KG1 (cell line): ENCODE measurements at regions not wholly inside any gene's neighbourhood (a gene's known extent, or its start where the extent isn't known, plus 50 kb on each side); places are given as distances from the start of the nearest gene placed in this dataset.

Experiments used
- DNase-seq: peaks from one replicate; lab custom pipeline; 2025; lab: John Stamatoyannopoulos, UW

DNA sequence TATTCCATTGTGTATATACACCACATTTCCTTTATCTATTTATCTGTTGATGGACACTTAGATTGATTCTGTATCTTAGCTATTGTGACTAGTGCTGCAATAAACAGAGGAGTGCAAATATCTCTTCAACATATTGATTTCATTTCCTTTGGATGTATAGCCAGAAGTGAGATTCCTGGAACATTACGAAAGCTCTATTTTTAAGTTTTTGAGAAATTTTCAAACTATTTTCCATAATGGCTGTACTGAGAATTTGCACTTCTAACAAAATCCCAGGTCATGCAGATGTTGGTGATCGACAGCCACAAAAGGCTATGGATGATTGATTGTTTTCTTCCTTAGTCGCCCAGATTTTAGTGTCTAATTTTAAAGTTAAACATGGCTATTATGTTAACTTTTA lies 132.7 kb upstream of the MTAP start:
- no peak for DNase-seq

DNA sequence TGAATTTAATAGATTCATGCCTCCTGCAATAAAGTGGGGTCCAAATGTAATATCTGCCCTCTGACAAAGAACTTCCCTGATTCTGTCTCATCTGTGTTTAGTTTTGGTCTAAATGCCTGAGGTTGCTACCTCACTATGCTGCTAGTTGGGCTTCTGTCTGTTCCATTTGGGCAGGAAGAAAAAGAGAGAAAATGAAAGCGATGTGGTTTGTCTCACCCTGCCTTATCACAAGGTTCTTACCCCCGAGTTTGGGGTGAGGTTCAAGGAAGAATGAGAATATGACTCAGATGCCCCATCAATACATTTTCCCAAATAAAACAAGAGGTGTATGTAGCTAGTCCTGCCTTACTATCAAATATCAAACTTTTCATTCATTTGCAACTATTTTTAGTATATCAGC lies 132.1 kb upstream of the MTAP start:
- no peak for DNase-seq

DNA sequence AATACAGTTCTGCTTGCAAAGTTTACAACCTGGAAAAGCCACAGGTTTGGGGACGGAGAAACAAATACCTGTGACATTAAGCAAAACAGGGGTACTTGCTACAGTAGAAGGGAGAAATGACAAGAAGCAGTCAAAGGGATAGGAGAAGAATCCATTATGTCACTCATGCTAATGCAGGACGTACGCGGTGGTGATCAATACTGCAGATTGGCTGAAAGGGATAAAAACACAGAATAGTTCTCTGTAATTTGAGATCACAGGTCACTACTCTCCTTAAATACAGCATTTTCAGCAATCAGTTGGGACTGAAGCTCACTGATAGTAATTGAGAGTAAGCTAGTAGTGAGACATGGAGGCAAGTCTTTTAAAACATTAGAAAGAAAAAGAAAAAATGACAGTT lies 130.3 kb upstream of the MTAP start:
- DNase-seq = no peak

DNA sequence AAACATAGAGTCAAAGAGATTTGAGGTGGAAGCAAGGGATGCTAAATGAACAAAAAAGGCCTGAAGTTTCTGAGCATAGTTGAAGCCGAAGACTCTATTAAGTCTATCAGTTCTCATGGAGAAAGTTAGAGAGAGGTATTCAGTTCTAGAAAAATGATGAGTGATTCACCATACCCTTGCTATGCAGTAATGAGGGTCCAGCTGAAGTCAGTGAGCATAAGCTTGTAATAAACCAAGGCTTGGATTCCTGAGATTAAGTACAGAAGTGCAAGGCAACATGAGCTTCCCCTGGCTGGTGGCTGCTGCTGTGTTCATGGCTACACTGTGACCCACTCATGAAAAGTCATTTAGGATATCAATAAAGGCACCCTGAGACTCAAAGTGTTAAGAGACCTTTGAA lies 129.7 kb upstream of the MTAP start:
- DNase-seq = no peak

DNA sequence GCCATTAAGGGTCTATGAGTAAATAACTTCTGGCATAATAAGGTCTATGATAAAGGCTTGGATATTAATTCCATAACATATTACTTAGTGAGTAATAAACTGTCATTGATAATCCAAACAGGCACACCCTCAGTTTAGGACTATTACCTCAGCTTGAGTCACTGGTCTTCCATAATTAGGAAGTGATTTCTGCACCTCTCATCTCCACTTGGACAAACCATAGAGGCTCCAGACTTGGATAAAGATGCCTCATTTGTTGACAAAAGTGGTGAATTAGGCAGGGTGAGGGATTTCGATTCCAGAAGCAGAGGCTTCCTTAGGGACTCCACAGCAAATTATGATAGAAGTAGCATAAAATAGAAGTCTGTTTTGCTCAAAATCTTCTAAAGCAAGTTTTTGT lies 127.5 kb upstream of the MTAP start:
- DNase-seq = no peak

DNA sequence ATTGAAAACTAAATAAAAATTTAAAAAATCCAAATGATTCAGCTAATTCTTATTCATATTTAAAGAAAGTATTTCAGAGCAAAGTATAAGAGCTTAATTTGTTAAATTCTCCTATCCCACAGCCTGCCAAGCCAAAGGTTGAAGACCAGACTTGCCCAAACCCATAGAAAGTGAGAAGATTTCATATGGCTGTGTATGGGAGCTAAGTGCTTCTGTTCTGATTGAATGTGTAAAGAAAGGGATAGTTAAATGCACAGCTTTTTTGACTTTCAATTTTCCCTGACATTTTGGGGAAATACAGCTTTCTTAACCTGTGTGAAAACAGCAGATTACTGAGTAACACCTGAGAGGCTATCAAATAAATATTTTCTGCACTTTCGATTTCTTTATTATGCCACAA lies 125.0 kb upstream of the MTAP start:
- DNase-seq = no peak

DNA sequence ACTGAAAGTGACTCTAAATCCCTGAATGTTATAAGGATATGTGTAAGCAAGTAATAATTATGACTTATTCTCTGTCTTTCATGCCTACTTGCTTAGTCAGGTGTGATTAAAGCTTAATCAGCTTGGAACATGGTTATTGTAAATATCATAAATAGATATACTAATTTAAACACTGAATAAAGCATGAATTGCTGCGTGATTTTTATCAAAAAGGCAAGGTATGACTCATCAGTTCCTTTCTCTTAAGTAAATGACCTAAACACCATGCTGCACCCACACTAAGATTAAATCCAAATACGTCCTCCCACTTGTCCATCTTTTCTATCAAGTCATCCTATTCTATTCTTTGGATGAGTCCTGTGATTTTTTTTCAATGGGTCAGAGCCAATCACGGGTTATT lies 124.6 kb upstream of the MTAP start:
- no peak for DNase-seq

DNA sequence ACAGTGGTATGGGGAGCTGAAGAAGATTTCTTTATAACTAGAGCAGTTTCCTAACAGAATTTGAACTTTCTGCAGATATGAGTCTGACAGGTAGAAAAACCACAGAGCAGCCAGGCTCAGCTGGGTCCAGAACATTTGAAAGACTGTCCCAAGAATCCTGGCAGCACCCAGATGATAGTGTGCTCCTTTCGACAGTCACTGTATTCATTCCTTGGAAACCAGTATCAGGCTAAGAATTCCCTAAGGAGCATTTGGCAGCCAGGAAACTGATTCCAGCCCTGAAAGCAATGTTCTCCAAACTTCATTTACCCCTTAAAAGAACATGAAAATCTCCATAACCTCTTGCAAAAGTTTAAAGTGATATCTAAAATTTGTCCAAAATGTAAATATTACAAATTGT lies 123.0 kb upstream of the MTAP start:
- DNase-seq = no peak

DNA sequence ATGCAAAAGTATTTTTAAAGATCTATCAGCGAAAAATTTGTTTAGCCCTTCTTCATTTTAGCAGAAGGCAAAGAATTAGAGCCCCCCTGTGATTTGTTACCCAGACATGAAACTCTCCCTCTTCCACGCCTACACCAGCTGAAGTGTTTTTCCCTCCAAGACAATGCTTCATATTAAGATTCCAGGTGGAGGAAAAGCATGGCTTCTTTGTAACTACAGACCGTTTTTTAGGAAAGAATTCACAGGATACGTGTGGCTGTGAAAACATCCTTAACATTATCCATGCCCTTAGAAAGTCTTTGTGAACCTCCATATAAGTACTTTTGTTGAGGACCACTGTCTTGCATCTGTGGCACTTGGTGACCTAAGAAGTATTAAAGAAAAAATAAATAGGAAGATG lies 121.8 kb upstream of the MTAP start:
- DNase-seq = no peak

DNA sequence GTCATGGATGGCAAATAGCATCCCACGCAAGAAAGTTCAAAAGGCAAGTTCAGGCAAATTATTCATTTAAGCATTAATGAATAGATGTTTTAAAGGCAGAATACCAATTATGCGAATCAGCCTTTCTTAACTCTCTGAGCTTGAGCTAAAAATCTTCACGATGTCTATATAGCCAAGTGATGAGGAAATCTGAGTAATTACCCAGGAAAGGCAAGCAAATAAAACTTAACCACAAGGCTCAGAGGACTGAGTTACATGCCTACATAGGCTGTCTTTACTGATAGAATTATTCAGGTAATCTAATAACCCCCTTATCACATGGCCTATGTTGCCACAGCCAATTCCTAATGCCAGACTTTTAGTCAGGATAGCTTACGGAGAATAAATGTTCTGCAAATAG lies 120.8 kb upstream of the MTAP start:
- no peak for DNase-seq

DNA sequence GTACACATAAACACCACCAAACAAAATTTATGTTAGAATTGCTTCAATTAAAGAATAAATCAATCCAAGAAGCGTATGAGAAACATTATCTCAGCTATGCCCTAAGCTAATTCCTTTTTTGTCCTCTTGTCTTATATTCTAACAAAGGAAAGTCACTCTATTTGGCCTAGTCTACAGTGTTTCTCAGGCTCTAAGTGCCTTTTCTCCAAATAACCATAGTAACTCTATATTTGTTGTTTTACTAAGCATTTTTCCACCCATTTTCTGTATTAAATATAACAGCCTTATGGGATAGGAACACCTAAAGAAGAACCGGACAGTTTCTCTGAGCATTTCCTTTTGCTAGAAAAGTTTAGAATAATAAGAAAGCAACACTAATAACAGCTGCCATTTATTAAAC lies 120.1 kb upstream of the MTAP start:
- no peak for DNase-seq

DNA sequence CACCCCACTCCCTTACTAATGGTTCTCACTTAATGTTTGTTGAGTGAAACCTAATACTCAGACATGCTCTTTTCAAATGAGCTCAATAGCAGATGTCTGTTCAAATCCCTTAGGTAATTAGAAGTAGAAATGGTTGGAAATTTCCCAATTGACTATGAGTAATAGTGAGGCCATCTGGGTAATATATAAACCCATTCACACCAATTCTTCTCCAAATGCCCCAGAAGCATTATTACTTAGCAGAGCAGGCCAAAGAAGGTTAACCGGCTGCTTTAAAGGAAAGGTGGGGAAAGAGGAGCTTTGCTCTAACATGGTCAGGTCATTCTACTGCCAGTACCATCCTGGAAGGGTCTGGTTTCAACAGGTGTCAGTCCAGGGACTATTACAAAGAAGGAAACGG lies 119.5 kb upstream of the MTAP start:
- no peak for DNase-seq

DNA sequence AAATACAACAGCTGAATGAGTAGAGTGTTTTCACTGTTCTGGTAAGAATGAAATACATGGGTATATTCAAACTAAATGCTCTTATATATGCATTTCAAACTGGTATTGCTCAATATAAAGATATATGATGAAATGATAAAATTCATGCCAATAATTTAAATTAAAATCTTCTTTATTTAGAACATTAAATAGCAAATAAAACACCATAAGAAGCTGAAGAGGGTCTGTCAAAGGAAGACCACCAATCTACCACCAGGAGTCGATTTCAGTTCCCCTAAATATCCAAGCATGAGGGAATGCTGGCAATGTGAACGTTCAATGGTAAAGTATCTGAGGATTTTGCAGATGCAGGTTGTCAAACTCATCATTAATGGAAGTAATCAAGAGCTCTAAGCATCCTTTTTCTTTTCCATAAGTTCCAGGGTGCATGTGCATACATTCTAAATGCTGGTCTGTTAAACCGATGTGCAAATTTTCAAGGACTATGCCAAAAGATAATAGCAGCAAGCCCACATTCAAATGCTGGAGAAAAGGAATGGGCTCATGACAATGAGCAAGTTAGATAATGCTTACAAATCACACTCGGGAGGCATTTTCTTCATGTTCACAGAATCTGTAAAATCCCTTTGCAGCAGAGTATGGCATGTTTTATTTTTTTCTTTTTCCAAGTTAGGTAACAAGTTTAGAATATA lies 118.8 kb upstream of the MTAP start:
- no peak for DNase-seq

DNA sequence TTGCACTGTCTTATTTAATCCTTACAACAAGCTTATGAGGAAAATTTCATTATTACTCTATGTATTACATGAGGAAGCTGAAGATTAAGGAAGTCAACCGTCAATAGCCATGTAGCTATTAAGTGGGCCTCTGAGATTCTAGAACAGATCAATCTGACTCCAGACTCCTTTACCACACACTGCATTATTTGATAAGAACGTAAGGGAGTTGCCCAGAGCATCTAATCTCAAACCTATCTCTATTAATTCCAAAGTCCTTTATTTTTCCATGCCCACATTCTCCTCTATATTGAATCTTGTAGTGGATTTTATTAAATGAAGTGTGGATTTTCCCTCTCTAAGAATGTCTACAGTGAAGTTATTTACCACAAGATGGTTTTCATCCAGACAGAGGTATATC lies 118.2 kb upstream of the MTAP start:
- no peak for DNase-seq

DNA sequence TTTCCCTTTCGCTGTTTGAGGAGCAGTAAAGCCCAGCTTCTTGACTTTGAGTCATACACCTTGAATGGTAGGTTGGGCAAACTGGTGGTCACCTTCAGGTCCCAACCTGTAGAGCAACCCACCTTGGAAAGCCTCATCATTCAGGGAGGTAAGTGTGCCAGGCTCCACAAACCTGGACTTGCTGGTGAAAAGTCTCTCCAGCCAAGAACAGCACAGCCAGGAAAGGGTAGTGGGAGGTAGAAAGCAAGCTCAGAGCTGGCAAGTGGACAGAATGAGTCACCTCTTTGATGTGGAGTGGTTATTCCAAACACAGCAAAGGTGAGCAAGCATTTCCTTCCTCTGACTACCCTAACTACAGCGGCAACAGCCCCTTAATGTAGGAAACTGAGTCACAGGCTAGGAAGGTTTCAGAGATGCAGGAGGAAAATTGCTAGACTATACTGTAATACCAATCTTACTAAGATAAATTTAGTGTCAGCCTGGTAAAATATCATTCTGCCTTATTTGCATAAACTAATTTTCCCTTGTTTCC lies 117.5 kb upstream of the MTAP start:
- DNase-seq = no peak

DNA sequence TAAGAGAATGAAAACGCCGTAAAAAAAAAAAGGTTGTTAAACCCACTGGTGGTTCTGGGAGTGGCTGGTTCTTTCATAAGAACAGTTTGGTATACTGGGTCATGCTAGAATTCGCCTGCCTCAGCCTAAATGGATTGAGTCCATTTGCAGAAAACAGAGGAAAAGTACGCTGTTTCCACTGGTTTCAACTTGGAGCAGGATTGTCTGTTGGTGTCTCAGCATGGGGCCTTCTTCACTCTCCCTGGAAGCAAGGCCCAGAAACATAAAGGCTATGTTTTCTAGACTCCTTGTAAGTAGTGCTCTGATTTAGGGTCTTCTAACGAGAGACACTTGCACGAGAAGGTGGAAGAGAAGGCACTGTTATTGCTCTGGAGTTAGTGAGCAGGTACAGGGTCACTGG lies 116.9 kb upstream of the MTAP start:
- DNase-seq = no peak

DNA sequence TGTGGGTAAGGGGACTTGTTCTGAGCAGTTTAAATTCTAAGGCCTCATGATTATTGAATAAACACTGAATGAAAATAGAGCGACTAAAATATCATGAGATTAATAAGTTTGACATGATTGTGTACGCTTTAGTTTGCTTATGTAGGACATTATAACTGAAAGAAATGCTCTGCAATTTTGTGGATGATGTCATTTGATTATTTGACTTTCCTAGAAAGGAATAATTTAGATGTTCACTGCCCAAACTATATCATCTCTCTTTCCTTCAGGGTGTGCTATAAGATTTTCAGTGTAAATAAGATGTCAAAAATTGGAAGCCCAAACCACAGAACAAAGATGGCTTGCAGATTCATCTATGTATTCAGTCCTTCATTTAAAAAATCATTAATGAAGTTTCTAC lies 115.7 kb upstream of the MTAP start:
- no peak for DNase-seq

DNA sequence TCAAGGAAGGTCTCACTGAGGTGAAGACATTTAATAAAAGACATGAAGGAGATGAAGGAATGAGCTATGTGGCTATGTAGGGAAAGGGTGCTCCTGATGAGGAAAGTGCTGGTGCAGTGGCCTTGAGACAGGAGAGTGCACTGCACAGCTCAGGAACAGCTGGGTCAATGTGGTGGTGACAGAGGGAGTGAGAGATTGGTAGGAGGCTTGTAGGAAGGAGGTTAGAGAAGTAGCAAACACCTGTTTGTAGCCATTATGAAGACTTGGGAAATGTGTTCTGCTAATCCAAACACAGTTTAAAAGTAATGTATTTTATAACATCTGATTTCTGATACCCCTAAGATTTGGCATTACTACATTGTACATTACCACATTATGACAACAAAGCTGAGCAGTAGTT lies 115.1 kb upstream of the MTAP start:
- DNase-seq = no peak

DNA sequence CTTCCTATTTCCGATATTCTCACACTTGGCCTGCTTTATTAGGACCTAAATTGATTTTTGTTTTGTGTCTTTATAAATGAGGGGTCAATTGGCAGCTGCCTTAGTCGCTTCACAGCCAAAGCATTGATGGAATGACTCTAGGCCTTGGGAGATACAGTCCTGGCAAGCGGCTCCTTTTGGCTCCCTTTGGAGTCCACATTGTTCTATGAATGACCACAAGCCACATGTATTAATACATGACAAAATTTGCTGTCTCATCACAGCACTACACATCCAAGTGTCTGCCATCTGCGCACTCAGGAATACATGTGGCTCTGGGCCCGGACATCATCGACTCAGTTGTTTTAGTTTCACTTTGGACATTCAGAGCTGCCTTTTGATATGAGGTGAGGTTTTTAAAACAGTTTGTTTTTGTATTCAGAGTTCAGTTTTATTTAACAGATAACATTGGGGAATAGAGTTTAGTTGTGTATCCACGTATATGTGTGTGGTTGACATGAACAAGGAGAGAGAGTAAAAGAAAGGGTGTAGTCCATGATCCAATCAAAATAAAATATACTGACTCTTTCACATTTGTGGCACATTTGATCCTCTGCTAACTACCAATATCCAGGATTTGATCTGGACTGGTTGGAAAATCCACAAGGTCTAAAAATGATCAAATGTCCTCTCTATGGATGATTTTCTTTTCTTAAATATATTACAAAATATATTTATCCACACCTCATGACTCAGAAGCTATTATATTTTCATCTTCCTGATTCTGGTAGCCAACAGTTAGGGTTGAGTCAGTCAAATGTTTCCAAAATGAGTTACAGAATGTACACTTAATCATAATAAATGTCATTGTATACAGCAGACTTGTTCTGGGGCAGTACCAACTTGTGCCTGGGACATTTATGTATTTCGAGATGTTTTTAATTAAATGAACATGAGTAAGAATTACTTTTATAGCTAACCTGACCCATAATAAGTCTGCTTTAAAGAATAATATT lies 114.0 kb upstream of the MTAP start:
- no peak for DNase-seq

DNA sequence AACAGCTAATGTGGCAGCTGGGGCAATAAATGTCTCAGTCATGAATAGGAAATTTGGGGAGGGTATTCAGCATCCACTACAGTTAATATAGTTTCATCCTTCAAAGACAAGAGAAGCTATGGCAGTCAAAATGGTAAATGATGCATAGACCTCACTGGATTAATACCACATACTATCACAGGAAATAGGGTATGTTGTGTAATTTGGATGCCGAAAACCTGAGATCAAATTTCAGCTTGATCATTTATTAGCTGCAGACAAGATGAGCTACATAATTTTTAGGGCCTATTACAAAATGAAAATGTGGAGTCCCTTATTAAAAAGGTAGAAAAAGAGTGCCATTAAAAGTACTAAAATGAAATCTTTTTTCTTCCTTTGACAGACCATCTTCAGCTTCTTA lies 112.6 kb upstream of the MTAP start:
- DNase-seq = no peak

DNA sequence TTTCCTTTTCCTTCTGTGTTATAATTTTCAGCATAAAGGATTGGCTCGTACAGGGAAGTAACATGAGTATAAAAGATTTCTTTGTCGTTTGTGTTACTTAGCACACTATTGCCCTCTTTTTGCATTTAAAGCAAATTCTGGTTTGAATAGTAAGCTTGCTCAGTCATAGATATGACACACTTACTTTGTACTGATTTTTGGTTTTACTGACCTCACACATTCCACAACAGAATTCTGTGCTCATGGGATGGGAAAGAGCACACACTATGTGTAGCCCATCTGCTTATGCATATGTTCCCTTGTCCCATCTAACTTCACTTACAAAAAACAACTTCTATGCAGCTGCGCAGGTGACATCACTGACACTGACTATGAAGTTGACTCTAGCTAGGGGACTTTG lies 111.9 kb upstream of the MTAP start:
- DNase-seq = no peak

DNA sequence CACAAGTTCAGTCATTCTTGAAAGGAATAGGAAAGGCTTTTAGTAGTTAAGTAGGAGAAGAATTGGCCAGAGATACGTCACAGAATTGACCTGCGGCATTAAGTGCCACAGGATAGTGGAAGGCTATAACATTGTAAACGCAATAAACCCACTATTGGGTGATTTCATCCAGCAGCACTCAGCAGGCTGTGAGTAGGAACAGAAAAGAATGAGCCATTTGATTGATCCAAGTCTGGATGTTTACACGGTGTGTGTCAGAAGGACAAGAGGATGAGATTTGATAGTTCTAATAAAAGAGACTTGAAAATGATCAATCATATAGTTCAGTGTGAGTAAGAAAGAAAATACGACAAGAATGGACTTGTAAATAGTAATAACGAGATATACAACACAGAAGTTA lies 110.0 kb upstream of the MTAP start:
- no peak for DNase-seq

DNA sequence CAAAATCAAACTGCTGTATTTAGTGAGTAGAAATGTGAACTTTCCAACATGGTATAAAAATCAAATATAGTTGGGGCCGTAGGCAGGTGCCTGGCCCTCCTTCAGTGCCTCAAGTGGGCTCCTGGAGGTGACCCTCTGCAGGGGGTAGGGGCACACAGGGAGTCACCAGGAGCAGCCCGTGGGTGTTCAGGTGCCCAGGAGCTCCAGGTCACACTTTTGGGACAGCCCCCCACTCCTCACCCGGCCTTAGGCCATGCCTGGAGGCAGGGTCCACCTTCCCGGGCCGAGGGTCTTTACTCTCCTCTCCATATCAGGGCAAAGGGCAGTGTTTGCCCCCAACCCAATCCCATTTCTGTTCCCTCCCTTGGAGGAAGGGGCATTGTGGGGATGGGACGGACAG lies 108.0 kb upstream of the MTAP start:
- DNase-seq = no peak
